ENCODE measurements at regions not wholly inside any gene's neighbourhood (a gene's known extent, or its start where the extent isn't known, plus 50 kb on each side); places are given as distances from the start of the nearest gene placed in this dataset.

GRCh38 chr22:49012712-49013395 lies 814.8 kb downstream of the BRD1 start:
- Histone ChIP-seq H3K4me3 (no peak overlapping the region), H2AFZ (no peak overlapping the region), H3K27me3 (ENCODE audit: insufficient read depth) (no peaks in the 10 kb centered on the region), H3K9me2 (ENCODE audit: insufficient read depth) (no peaks in the 10 kb centered on the region), H3K36me3 (ENCODE audit: insufficient read depth) (peaks cover 4% of the 10 kb centered on the region; the same call in 1 of the 2 replicates), H4K20me1 (replicated peaks; ENCODE audit: insufficient read depth) (no peaks in the 10 kb centered on the region), H3F3A (replicated peaks; ENCODE audit: low read depth) (no peaks in the 10 kb centered on the region), H3K27ac (ENCODE audit: low read depth) (no peak overlapping the region), H3K79me2 (replicated peaks; ENCODE audit: insufficient read depth) (no peaks in the 10 kb centered on the region), H3K4me1 (ENCODE audit: insufficient read depth) (no peaks in the 10 kb centered on the region), H3K4me2 (no peak overlapping the region)
- no peaks in the 10 kb centered on the region for H3K9me3 Mint-ChIP-seq
- ATAC-seq (no peak), DNase-seq (ENCODE audit: low spot score) (no peak)
- TF ChIP-seq ETS1 (IDR thresholded peaks at IDR 0.05) (no peak), ZNF331 (CRISPR knock-in tag; IDR thresholded peaks at IDR 0.05; ENCODE audit: low read depth) (no peak)
- H3K36me3 Mint-ChIP-seq (ENCODE audit: low read depth): no peaks in the 10 kb centered on the region
- no peak overlapping the region for H3K4me3 Mint-ChIP-seq
- H3K27ac Mint-ChIP-seq: no peak overlapping the region
- H3K4me1 Mint-ChIP-seq: 0 out of 3 replicates have a peak, but pooled peaks cover 5% of the 10 kb centered on the region
- peaks cover 8% of the 10 kb centered on the region for H3K27me3 Mint-ChIP-seq (ENCODE audit: insufficient read depth, low read depth, poor library complexity)

GRCh38 chr22:49011769-49012648 lies 815.7 kb downstream of the BRD1 start:
- Histone ChIP-seq H3K27me3 (ENCODE audit: insufficient read depth) (no peaks in the 10 kb centered on the region), H3K4me1 (ENCODE audit: insufficient read depth) (no peaks in the 10 kb centered on the region), H3K4me3 (no peak overlapping the region), H3K36me3 (ENCODE audit: insufficient read depth) (peaks cover 4% of the 10 kb centered on the region; the same call in 1 of the 2 replicates), H3K79me2 (replicated peaks; ENCODE audit: insufficient read depth) (no peaks in the 10 kb centered on the region), H2AFZ (no peak overlapping the region), H3K9me2 (ENCODE audit: insufficient read depth) (no peaks in the 10 kb centered on the region), H3K4me2 (no peak overlapping the region), H4K20me1 (replicated peaks; ENCODE audit: insufficient read depth) (no peaks in the 10 kb centered on the region), H3F3A (replicated peaks; ENCODE audit: low read depth) (no peaks in the 10 kb centered on the region), H3K27ac (ENCODE audit: low read depth) (no peak overlapping the region)
- Mint-ChIP-seq H3K27ac (no peak overlapping the region), H3K4me1 (0 out of 3 replicates have a peak, but pooled peaks cover 2% of the 10 kb centered on the region), H3K36me3 (ENCODE audit: low read depth) (no peaks in the 10 kb centered on the region), H3K27me3 (ENCODE audit: insufficient read depth, low read depth, poor library complexity) (peaks cover 6% of the 10 kb centered on the region), H3K9me3 (no peaks in the 10 kb centered on the region), H3K4me3 (no peak overlapping the region)
- ATAC-seq (peak; percentile 24; the same call in 1 of the 3 replicates), DNase-seq (ENCODE audit: low spot score) (no peak)
- TF ChIP-seq ZNF331 (CRISPR knock-in tag; IDR thresholded peaks at IDR 0.05; ENCODE audit: low read depth): no peak
- no peak for TF ChIP-seq EZH2phosphoT487 (IDR thresholded peaks at IDR 0.05; ENCODE audit: unreplicated experiment)
- no peak for TF ChIP-seq NANOG (IDR thresholded peaks at IDR 0.05; ENCODE audit: borderline replicate concordance)
- no peak for TF ChIP-seq CREB1 (CRISPR knock-in tag; IDR thresholded peaks at IDR 0.05; ENCODE audit: low read depth)
- TF ChIP-seq STAT1 (IDR thresholded peaks at IDR 0.05; ENCODE audit: unreplicated experiment): no peak
- TF ChIP-seq CTCF (conservative IDR thresholded peaks at IDR 0.05; ENCODE audit: low read depth in 2 of 2): no peak
- no peak for TF ChIP-seq ZNF114 (CRISPR knock-in tag; IDR thresholded peaks at IDR 0.05)
- no peak for TF ChIP-seq ETS1 (IDR thresholded peaks at IDR 0.05)
- no peak for TF ChIP-seq EZH2 (IDR thresholded peaks at IDR 0.05; ENCODE audit: low read depth, unreplicated experiment)
- TF ChIP-seq POLR2AphosphoS5 (IDR thresholded peaks at IDR 0.05; ENCODE audit: low read depth): no peak
- TF ChIP-seq REST (IDR thresholded peaks at IDR 0.05; ENCODE audit: unreplicated experiment): no peak
- no peak for TF ChIP-seq JUNB (IDR thresholded peaks at IDR 0.05; ENCODE audit: unreplicated experiment)

All from GM23338 (cell line).